22Rv1 (cell line): ENCODE measurements at regions not wholly inside any gene's neighbourhood (a gene's known extent, or its start where the extent isn't known, plus 50 kb on each side); places are given as distances from the start of the nearest gene placed in this dataset.

Experiments used
- ZFX ChIP-seq: fragments of 450-650 bp; IDR thresholded peaks from 2 replicates; pipeline ENCODE4 v1.6.1; 2017; ENCODE audit warnings: antibody characterized with exemption, borderline replicate concordance
- TF ChIP-seq, protein P1 (sequence below): fragments of 450-650 bp; IDR thresholded peaks from 2 replicates; pipeline ENCODE4 v1.5.1; 2017; ENCODE audit warnings: mild to moderate bottlenecking

- TF ChIP-seq, protein P1, sequence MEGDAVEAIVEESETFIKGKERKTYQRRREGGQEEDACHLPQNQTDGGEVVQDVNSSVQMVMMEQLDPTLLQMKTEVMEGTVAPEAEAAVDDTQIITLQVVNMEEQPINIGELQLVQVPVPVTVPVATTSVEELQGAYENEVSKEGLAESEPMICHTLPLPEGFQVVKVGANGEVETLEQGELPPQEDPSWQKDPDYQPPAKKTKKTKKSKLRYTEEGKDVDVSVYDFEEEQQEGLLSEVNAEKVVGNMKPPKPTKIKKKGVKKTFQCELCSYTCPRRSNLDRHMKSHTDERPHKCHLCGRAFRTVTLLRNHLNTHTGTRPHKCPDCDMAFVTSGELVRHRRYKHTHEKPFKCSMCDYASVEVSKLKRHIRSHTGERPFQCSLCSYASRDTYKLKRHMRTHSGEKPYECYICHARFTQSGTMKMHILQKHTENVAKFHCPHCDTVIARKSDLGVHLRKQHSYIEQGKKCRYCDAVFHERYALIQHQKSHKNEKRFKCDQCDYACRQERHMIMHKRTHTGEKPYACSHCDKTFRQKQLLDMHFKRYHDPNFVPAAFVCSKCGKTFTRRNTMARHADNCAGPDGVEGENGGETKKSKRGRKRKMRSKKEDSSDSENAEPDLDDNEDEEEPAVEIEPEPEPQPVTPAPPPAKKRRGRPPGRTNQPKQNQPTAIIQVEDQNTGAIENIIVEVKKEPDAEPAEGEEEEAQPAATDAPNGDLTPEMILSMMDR = no peak
- TF ChIP-seq ZFX = no peak
Observed at GRCh38 chr1:181429462-181429861, 53.9 kb upstream of the CACNA1E start.
